ENCODE measurements at regions not wholly inside any gene's neighbourhood (a gene's known extent, or its start where the extent isn't known, plus 50 kb on each side); places are given as distances from the start of the nearest gene placed in this dataset.

- no peak for TF ChIP-seq POLR2A (IDR thresholded peaks at IDR 0.05)
- TF ChIP-seq CTCF (IDR thresholded peaks at IDR 0.05 in 4 of 5, conservative IDR thresholded peaks at IDR 0.05 in 1 of 5), result no peak
These were observed 132.4 kb upstream of the CHORDC1 start for GRCh38 chr11:90355200-90355599.
